Superior temporal gyrus (tissue), 1 donor: ENCODE measurements at regions not wholly inside any gene's neighbourhood (a gene's known extent, or its start where the extent isn't known, plus 50 kb on each side); places are given as distances from the start of the nearest gene placed in this dataset.
"Not testable (repeated sequence)": the region's sequence is repeated elsewhere in the genome, so short reads cannot be mapped to it uniquely, and the experiment has no call there.

Source experiments
- DNase-seq: peaks from one replicate; pipeline ENCODE4 v3.0.0-alpha.2; 2016; ENCODE audit errors: extremely low spot score

DNA sequence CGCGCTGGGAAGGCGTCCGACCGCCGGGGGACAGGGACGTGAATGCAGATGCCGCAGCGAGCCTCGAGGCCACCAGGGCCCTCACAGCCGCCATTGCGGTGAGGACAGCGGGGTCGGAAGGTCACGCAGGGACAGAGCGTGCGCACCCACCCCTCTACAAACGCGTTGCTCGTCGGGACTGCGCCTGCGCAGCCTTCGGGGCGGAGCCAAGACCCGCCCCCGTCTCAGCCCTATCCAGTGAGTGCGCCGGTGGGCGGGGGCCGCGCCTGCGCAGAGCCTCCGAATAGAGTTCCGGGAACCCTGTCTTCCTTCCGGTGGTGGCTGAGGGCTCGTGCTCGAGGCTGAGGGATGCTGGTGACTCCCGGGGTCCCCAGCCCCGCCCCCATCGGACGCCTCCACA lies 5393.1 kb upstream of the TPTE start:
- peak; percentile 91 for DNase-seq

DNA sequence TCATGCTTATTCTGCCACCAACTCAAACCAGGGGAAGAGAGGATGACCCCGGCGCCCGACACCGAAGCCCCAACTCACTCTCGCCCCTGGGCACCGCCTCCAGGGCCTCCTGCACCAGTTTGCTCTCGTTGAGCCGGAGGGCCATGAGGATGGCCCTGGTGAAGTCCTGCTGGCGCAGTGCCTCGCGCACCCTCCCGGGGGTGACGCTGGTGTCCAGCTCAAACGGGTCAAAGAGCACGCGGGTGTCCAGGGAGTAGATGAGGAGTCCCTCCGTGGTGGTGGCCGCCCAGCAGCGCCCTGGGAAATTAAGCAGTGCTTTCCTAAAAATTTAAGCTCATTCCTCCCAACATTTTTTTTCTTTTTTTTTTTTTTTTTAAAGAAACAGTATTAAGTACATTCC lies 5387.6 kb upstream of the TPTE start:
- not testable (repeated sequence) for DNase-seq

DNA sequence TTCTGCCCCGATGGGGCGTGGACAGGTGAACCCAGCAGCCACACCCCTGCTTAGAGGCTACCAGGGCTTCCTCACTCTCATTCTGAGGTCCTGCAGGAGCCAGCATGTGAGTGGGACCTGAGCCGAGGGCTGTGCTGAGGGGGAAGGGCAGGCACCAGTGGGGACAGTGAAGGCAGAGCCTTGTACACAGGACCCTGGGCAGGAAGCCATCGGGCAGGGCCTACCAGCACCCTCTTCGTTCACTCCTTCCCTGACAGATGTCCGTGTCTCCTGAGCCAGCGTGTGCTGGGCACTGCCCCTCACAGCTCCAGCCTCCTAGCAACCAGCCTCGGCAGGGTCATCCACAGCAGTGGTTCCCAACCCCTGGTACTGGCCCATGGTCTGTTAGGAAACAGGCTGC lies 5385.0 kb upstream of the TPTE start:
- DNase-seq, result not testable (repeated sequence)

DNA sequence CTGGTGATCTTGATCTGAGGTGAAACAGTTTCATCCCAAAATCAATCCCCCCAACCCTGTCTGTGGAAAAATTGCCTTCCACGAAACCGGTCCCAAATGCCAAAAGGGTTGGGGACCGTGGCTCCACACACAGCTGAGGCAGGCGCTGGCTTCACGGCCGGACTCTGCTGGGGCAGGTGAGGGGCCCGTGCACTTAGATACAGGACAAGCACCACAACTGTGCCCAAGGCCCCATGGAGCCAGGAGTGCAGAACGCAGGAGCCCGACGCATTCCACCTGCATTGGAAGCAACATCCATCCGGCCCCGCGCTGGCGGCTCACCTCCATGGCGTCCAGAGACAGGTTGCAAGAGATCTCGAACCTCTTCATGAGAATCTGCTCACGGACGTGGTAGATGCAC lies 5384.4 kb upstream of the TPTE start:
- DNase-seq, result not testable (repeated sequence)

- DNase-seq, result not testable (repeated sequence)
Measured at GRCh38 chr21:5138687-5139086, 5382.7 kb upstream of the TPTE start.

DNA sequence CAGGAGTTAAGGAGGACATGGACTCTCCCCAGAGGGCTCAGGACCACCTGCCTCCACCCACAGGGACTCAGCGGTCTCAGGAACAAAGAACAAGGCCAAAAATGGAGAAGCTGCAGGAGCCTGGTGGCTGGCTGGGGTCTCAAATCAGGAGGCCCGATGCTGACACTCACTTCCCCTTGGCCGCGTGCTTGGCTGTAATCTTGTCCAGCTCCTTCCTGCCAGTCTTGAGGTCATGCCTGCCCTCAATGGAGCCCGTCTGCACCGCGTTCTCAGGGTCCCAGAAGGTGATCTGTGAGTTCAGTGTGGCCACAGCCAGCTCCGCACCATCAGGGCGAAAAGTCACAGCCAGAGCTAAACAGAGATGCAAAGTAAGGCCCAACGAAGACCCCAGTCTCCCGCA lies 5381.9 kb upstream of the TPTE start:
- DNase-seq, result not testable (repeated sequence)

- DNase-seq, result not testable (repeated sequence)
Measured at GRCh38 chr21:5143011-5143410, 5378.4 kb upstream of the TPTE start.

GRCh38 chr21:5144731-5145130 lies 5376.7 kb upstream of the TPTE start:
- not testable (repeated sequence) for DNase-seq

DNA sequence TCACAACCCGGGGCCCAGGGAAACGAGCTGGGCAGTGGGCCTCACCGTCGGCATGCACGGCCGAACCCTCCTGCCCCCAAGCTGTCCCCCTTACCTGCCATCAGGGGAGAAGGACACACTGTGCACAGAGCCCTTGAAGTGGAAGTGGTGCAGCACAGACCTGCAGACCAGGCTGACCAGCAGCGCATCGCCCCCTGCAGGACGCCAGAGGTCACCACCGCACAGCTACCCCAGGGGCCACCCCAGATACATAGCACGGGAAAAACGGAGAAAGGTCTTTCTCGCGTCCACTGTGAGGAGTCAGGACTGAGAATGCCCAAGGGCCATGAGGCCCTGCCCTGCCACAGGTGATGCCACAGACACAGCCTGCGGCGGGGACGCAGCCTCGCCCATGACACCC lies 5373.7 kb upstream of the TPTE start:
- DNase-seq, result not testable (repeated sequence)

DNA sequence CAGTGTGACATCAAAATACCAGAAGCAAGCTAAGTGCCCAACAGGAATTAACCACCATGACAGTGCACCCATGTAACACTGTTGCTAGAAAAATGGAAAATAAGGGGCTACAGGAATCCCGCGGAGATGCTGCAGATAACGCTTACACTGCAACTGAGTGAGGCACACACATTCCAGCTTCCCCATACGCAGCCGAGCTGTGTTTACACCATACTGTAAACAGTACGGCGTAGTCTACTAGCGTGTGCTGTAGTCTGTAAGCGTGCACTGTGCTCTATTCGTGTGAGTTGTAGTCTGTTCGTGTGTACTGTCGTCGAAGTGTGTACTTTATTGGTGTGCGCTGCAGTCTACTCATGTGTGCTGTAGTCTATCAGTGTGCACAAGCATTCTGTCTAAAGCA lies 5372.2 kb upstream of the TPTE start:
- not testable (repeated sequence) for DNase-seq

DNA sequence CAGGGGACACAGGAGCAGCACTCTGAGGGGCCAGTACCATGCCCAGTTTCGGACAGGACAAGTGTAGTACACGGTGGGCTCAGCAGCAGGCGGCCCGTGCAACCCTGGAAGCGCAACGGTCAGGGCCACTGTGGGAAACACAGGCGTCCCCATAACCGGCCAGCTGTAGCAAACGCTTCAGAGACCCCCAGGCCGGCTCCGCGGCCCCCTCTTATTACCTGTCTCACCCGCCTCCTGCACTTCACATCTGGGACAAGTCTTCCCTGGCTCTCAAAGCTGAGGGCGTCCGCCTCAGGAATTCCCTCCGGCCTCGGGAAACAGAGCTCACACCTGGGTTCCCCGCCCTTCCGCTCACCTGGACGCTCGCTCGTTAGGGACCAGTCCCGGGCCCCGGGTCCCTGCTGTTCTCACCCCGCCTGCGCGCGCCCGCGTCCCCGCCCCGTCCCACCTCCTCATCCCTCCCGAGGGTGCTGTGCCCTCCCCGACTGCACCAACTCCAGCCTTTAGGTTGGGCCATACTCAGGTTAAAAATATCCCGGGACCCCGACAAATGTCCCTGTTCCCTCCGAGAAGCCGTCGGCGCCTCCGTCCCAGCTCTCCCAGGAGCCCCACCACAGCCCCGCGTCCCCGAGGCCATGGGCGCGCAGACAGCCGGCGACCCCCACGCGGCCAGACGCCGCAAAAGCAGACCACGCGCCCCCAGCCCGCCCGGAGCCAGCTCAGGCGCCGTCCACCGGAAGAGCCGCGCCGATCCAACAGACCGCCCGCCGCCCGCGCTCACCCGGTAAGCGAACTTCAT lies 5367.3 kb upstream of the TPTE start:
- DNase-seq, result not testable (repeated sequence)

GRCh38 chr21:5154641-5154982 lies 5366.8 kb upstream of the TPTE start:
- DNase-seq, result peak; percentile 82

DNA sequence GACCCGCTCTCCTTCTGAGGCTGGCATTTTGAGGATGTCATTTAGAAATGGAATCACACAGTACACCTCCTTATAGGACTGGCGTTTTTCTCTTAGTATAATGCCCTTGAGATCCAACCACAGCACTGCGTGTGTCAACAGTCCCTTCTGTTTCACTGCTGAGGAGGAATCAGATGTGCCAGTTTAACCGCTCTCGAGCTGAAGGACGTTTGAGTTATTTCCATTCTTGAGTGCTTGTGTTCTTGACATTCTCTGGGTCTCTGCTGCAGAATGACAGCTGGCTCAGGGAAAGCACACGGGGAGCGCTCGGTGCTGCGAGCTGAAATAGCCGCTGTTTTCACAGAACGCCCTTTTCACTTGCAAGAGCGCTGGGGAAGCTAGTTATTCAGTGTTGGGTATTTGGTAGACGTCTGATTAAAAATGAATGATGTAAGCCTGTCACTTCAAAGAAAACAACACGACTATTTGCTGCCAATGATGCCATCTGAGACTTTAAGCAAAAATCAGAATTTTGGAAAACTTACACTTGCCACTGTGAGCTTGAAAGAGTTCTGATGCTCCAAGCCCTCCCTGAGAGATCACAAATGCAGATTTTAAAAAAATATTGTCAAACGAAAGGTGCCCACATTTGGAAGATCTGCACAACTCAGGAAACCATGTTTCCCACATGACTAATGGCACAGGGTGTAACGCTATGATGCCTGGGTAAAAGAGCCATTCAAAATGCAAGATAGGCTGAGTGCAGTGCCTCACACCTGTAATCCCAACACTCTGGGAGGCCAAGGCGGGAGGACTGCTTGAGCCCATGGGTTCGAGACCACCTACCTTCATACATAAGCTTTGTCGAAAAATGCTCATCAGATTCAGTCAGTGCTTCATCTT lies 5358.4 kb upstream of the TPTE start:
- DNase-seq, result not testable (repeated sequence)

DNA sequence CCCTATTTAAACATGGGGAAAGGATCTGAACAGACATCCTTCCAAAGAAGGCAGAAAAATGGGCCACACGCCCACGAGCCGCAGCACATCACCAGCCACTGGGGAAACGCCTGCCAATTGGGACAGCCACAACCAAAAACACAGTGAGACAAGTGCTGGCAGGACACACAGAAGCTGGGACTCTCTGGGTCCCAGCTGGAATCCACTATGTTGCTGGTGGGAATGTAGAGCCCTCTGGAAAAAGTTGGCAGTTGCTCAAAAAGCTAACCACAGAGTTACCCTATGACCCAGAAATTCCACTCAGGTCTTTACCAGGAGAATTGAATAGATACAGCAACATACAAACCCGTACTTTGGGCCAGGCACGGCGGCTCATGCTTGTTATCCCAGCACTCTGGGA lies 5355.6 kb upstream of the TPTE start:
- DNase-seq, result not testable (repeated sequence)
